PC-3 (cell line): ENCODE measurements at regions not wholly inside any gene's neighbourhood (a gene's known extent, or its start where the extent isn't known, plus 50 kb on each side); places are given as distances from the start of the nearest gene placed in this dataset.

Experiments used
- ATAC-seq: fragments of 200-7000 bp; cut with Tn5 transposase; 2 replicates; pipeline ENCODE4 v1.9.1; 2020; ENCODE audit warnings: mild to moderate bottlenecking, moderate library complexity
- BruUV-seq: library from RNA; stranded (reverse); fragments of 400-500 nt; replicated peaks from 2 replicates; lab custom pipeline; 2021; lab: Mats Ljungman, UMichigan
- CTCF ChIA-PET: fragments of 300-600 bp; sonication (Branson Sonifier 250); formaldehyde crosslinking; loops from one replicate; lab custom pipeline; 2022; ENCODE audit warnings: antibody characterized with exemption; lab: Charles Lee
- POLR2A ChIA-PET: fragments of 300-600 bp; sonication (Branson Sonifier 250); formaldehyde crosslinking; loops from one replicate; lab custom pipeline; 2022; ENCODE audit warnings: antibody characterized with exemption; ENCODE audit not compliant: unreplicated experiment; lab: Charles Lee
- DNase-seq: peaks from one replicate; pipeline ENCODE4 v3.0.0-alpha.2; 2015
- H2AFZ ChIP-seq: fragments of 300-600 bp; sonication (generic); 2 replicates; pipeline ENCODE4 v1.6.0; 2016; ENCODE audit warnings: antibody characterized with exemption, low read length
- H3F3A ChIP-seq: fragments of 300-600 bp; sonication (generic); one replicate; pipeline ENCODE4 v1.6.0; 2017; ENCODE audit warnings: antibody characterized with exemption, low read length, control low read depth, mild to moderate bottlenecking; ENCODE audit not compliant: unreplicated experiment
- H3K27ac ChIP-seq: fragments of 300-600 bp; sonication (generic); 2 replicates; pipeline ENCODE4 v1.5.1; 2016; ENCODE audit warnings: mild to moderate bottlenecking, low read length
- H3K27me3 ChIP-seq: fragments of 300-600 bp; sonication (generic); 2 replicates; pipeline ENCODE4 v1.6.1; 2016; ENCODE audit warnings: low read length, mixed read lengths
- H3K36me3 ChIP-seq: fragments of 300-600 bp; sonication (generic); 2 replicates; pipeline ENCODE4 v1.6.1; 2016; ENCODE audit warnings: low read depth, mixed run types, low read length, mixed read lengths
- H3K4me1 ChIP-seq: fragments of 300-600 bp; sonication (generic); 2 replicates; pipeline ENCODE4 v1.5.1; 2016; ENCODE audit warnings: low read length; ENCODE audit not compliant: insufficient read depth
- H3K4me2 ChIP-seq: fragments of 300-600 bp; sonication (generic); 2 replicates; pipeline ENCODE4 v1.6.0; 2016; ENCODE audit warnings: low read length
- H3K4me3 ChIP-seq: fragments of 300-600 bp; sonication (generic); 2 replicates; pipeline ENCODE4 v1.5.1; 2016; ENCODE audit warnings: mild to moderate bottlenecking, low read length, mixed read lengths
- H3K79me2 ChIP-seq: fragments of 300-600 bp; sonication (generic); 2 replicates; pipeline ENCODE4 v1.6.1; 2017; ENCODE audit warnings: low read length, mixed read lengths
- H3K9ac ChIP-seq: fragments of 300-600 bp; sonication (generic); 2 replicates; pipeline ENCODE4 v1.6.0; 2016; ENCODE audit warnings: mild to moderate bottlenecking, low read length
- H3K9me2 ChIP-seq: fragments of 300-600 bp; sonication (generic); replicated peaks from 2 replicates; pipeline ENCODE4 v1.6.1; 2016; ENCODE audit warnings: mixed run types, low read length, mixed read lengths
- H3K9me3 ChIP-seq: fragments of 300-600 bp; sonication (generic); 2 replicates; pipeline ENCODE4 v1.6.1; 2016; ENCODE audit warnings: low read length, mixed read lengths
- H4K20me1 ChIP-seq: fragments of 300-600 bp; sonication (generic); 2 replicates; pipeline ENCODE4 v1.6.1; 2016; ENCODE audit warnings: low read length, mixed read lengths
- EZH2 ChIP-seq: fragments of 300-600 bp; sonication (generic); IDR thresholded peaks from one replicate; pipeline ENCODE4 v1.6.1; 2017; ENCODE audit warnings: antibody characterized with exemption, mild to moderate bottlenecking, low read length; ENCODE audit not compliant: unreplicated experiment
- EZH2phosphoT487 ChIP-seq: fragments of 300-600 bp; sonication (generic); IDR thresholded peaks from 2 replicates; pipeline ENCODE4 v1.6.1; 2018; ENCODE audit warnings: mild to moderate bottlenecking, antibody characterized with exemption, low read length, borderline replicate concordance
- intact Hi-C: fragments of 100-400 bp; cut with micrococcal nuclease; formaldehyde crosslinking; loops from 2 replicates; pipeline ENCODE4 v1.9.0; 2023
- TF ChIP-seq, protein P1 (sequence below): fragments of 300-600 bp; sonication (generic); conservative IDR thresholded peaks from 2 replicates; pipeline ENCODE4 v1.5.1; 2017; ENCODE audit warnings: antibody characterized with exemption, low read depth, mild to moderate bottlenecking, low read length

DNA sequence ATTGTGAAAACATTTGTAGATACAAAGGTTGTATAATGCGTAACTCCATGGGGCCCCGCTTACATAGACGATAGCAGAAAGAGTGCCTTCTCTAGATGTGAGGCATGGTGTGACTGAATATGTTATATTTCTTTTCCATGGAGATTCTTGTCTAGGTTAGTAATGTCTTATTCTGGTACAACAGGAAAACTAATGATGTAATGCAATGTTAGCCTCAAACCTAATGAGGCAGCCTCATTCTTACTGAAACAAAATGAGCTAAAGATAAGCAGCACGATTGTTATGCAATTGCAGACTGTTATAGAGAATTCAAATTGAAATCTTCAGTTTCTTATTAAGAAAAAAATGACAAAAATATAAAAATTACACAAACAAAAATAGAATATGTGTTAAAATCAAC is 171.1 kb upstream of the ANKRD50 start:
- ATAC-seq, result no peak
- Histone ChIP-seq H3K4me2 (no peak overlapping the region), H3K79me2 (no peaks in the 10 kb centered on the region), H3K4me1 (no peaks in the 10 kb centered on the region), H3K9me2 (no peaks in the 10 kb centered on the region), H3K4me3 (no peak overlapping the region), H3F3A (no peaks in the 10 kb centered on the region), H3K27ac (no peak overlapping the region), H2AFZ (no peak overlapping the region), H3K27me3 (no peaks in the 10 kb centered on the region), H4K20me1 (no peaks in the 10 kb centered on the region), H3K9me3 (no peaks in the 10 kb centered on the region), H3K9ac (no peak overlapping the region), H3K36me3 (no peaks in the 10 kb centered on the region)
- ChIA-PET POLR2A (no interaction called here), CTCF (no interaction called here)
- DNase-seq, result no peak
- no TSS peak for BruUV-seq
- intact Hi-C loops, result no loop called here
- TF ChIP-seq EZH2, result no peak
- no peak for TF ChIP-seq EZH2phosphoT487
- TF ChIP-seq, protein P1, sequence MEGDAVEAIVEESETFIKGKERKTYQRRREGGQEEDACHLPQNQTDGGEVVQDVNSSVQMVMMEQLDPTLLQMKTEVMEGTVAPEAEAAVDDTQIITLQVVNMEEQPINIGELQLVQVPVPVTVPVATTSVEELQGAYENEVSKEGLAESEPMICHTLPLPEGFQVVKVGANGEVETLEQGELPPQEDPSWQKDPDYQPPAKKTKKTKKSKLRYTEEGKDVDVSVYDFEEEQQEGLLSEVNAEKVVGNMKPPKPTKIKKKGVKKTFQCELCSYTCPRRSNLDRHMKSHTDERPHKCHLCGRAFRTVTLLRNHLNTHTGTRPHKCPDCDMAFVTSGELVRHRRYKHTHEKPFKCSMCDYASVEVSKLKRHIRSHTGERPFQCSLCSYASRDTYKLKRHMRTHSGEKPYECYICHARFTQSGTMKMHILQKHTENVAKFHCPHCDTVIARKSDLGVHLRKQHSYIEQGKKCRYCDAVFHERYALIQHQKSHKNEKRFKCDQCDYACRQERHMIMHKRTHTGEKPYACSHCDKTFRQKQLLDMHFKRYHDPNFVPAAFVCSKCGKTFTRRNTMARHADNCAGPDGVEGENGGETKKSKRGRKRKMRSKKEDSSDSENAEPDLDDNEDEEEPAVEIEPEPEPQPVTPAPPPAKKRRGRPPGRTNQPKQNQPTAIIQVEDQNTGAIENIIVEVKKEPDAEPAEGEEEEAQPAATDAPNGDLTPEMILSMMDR, result no peak

DNA sequence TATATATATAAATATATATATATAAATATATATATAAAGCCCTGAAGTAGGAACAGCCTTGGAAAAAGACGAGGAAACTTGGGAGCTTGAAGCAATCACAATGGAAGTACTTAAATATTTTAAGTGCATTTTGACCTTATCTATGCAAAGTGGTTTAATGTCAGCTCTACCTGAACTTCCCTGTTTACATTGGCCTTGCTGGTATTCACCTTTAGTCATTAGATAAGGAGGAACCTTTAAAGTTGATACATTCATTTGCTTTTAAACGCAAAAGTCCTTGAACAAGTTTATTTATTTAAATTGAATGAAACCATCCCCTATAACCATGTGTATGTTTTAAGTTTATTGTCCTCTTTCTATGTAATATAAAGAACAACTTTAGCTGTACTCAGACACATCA is 166.7 kb upstream of the ANKRD50 start:
- BruUV-seq, result no TSS peak
- no peaks in the 10 kb centered on the region for H3K27me3 ChIP-seq
- no peak overlapping the region for H2AFZ ChIP-seq
- CTCF ChIA-PET, result no interaction called here
- no peak for TF ChIP-seq EZH2phosphoT487
- TF ChIP-seq EZH2, result no peak
- TF ChIP-seq, protein P1, result no peak
- H3K27ac ChIP-seq, result no peak overlapping the region
- H3K4me3 ChIP-seq, result no peak overlapping the region
- no peaks in the 10 kb centered on the region for H3K4me1 ChIP-seq
- no peak overlapping the region for H3K9ac ChIP-seq
- no peak for ATAC-seq
- H3K79me2 ChIP-seq, result no peaks in the 10 kb centered on the region
- no peaks in the 10 kb centered on the region for H3K9me2 ChIP-seq
- POLR2A ChIA-PET, result no interaction called here
- no peak for DNase-seq
- no peak overlapping the region for H3K4me2 ChIP-seq
- no peaks in the 10 kb centered on the region for H4K20me1 ChIP-seq
- H3K9me3 ChIP-seq, result no peaks in the 10 kb centered on the region
- H3K36me3 ChIP-seq, result no peaks in the 10 kb centered on the region
- intact Hi-C loops, result no loop called here
- H3F3A ChIP-seq, result no peaks in the 10 kb centered on the region

DNA sequence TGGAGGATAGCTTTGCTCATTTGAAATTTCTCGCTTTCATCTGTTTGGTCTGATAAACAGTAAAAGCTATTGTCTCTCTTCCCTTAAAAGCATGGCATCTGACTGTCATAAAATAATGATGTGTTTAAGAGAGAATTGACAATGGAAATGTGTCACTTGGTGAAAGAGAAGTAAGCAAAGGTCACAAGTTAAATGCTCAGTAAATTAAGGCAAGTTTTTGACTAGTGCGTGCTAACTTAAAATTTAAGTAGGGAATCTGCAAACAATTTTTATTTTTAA is 161.6 kb upstream of the ANKRD50 start:
- H3K4me3 ChIP-seq, result no peak overlapping the region
- H3K9ac ChIP-seq, result no peak overlapping the region
- H4K20me1 ChIP-seq, result no peaks in the 10 kb centered on the region
- DNase-seq (no peak), ATAC-seq (no peak)
- H2AFZ ChIP-seq, result no peak overlapping the region
- no peaks in the 10 kb centered on the region for H3K4me1 ChIP-seq
- H3K27ac ChIP-seq, result no peak overlapping the region
- no peak overlapping the region for H3K4me2 ChIP-seq
- intact Hi-C loops, result no loop called here
- no peaks in the 10 kb centered on the region for H3K27me3 ChIP-seq
- H3F3A ChIP-seq, result no peaks in the 10 kb centered on the region
- POLR2A ChIA-PET, result no interaction called here
- H3K36me3 ChIP-seq, result no peaks in the 10 kb centered on the region
- no TSS peak for BruUV-seq
- CTCF ChIA-PET, result no interaction called here
- H3K9me2 ChIP-seq, result no peaks in the 10 kb centered on the region
- H3K9me3 ChIP-seq, result no peaks in the 10 kb centered on the region
- TF ChIP-seq, protein P1, result no peak
- TF ChIP-seq EZH2phosphoT487 (no peak), EZH2 (no peak)
- H3K79me2 ChIP-seq, result no peaks in the 10 kb centered on the region
